Osteoblast (primary cell): ENCODE measurements at regions not wholly inside any gene's neighbourhood (a gene's known extent, or its start where the extent isn't known, plus 50 kb on each side); places are given as distances from the start of the nearest gene placed in this dataset.

ENCODE experiments used
- DNase-seq: peaks from one replicate; pipeline ENCODE4 v3.0.0; 2011; ENCODE audit warnings: low spot score, mixed read lengths; ENCODE audit not compliant: insufficient read length; ENCODE audit errors: missing footprints
- H2AFZ ChIP-seq: 2 replicates; pipeline ENCODE4 v1.6.0; 2011; ENCODE audit warnings: mild to moderate bottlenecking, low read length
- H3K27ac ChIP-seq: 2 replicates; pipeline ENCODE4 v1.5.1; 2011; ENCODE audit warnings: mild to moderate bottlenecking, low read depth, low read length, moderate library complexity
- H3K27me3 ChIP-seq: 2 replicates; pipeline ENCODE4 v1.6.0; 2012; ENCODE audit warnings: mild to moderate bottlenecking, control low read depth, inconsistent platforms, low read length, moderate library complexity; ENCODE audit not compliant: insufficient read depth
- H3K36me3 ChIP-seq: 2 replicates; pipeline ENCODE4 v1.5.1; 2011; ENCODE audit warnings: mild to moderate bottlenecking, low read length, control low read depth, moderate library complexity; ENCODE audit not compliant: insufficient read depth
- H3K4me1 ChIP-seq: 2 replicates; pipeline ENCODE4 v1.5.1; 2011; ENCODE audit warnings: mild to moderate bottlenecking, low read length, control low read depth, moderate library complexity; ENCODE audit not compliant: insufficient read depth
- H3K4me2 ChIP-seq: 2 replicates; pipeline ENCODE4 v1.6.0; 2011; ENCODE audit warnings: mild to moderate bottlenecking, low read length; ENCODE audit not compliant: insufficient read depth
- H3K4me3 ChIP-seq: fragments of 200-600 bp; sonication (generic); 3 replicates; pipeline ENCODE4 v1.5.1; 2012; ENCODE audit warnings: mild to moderate bottlenecking, low read length, inconsistent platforms; ENCODE audit not compliant: insufficient read depth
- H3K79me2 ChIP-seq: 2 replicates; pipeline ENCODE4 v1.6.0; 2012; ENCODE audit warnings: mild to moderate bottlenecking, low read length, control low read depth, inconsistent platforms; ENCODE audit not compliant: insufficient read depth
- H3K9me3 ChIP-seq: 2 replicates; pipeline ENCODE4 v1.5.1; 2011; ENCODE audit warnings: low read depth, low read length, control low read depth
- H4K20me1 ChIP-seq: 2 replicates; pipeline ENCODE4 v1.6.0; 2012; ENCODE audit warnings: mild to moderate bottlenecking, low read length, control low read depth; ENCODE audit not compliant: insufficient read depth
- TF ChIP-seq, protein P1 (sequence below): IDR thresholded peaks from 2 replicates; pipeline ENCODE4 v1.5.1; 2011; ENCODE audit warnings: mild to moderate bottlenecking, low read depth, low read length, moderate library complexity; ENCODE audit errors: extremely low read depth

DNA sequence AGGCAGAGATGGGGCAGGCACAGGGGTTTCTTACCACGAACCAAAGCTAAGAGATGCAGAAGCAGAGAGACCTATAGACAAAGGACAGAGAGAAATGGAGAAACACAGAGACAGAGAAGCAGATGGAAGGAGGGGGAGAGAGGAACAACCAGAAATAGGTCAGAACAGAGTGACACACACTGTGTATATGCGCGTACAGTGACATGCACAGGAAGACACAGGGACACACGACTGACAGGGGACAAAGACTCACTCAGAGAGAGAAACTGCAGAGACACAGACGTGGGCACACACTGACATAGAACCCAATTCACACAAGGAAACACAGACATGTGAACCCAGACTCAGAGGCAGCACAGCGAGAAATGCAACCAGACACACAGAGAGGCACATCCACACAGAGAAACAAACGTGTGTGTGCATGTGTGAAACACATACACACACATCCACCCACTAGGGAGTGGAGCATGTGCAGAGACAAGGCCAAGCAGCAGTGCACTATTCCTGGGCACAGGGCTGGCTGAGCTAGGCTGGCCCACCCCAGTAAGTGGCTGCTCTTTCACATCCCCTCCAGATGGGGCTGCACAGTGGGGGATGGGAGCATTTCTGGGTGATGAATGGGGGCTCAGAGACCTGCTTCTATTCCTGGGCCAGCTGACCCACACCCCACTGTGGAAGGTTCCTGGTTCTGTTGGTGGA lies 123.4 kb upstream of the CSF3R start:
- no peaks in the 10 kb centered on the region for H3K36me3 ChIP-seq
- no peaks in the 10 kb centered on the region for H3K4me1 ChIP-seq
- TF ChIP-seq, protein P1, sequence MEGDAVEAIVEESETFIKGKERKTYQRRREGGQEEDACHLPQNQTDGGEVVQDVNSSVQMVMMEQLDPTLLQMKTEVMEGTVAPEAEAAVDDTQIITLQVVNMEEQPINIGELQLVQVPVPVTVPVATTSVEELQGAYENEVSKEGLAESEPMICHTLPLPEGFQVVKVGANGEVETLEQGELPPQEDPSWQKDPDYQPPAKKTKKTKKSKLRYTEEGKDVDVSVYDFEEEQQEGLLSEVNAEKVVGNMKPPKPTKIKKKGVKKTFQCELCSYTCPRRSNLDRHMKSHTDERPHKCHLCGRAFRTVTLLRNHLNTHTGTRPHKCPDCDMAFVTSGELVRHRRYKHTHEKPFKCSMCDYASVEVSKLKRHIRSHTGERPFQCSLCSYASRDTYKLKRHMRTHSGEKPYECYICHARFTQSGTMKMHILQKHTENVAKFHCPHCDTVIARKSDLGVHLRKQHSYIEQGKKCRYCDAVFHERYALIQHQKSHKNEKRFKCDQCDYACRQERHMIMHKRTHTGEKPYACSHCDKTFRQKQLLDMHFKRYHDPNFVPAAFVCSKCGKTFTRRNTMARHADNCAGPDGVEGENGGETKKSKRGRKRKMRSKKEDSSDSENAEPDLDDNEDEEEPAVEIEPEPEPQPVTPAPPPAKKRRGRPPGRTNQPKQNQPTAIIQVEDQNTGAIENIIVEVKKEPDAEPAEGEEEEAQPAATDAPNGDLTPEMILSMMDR: no peak
- no peaks in the 10 kb centered on the region for H3K27me3 ChIP-seq
- H3K9me3 ChIP-seq: no peaks in the 10 kb centered on the region
- no peak for DNase-seq
- H3K79me2 ChIP-seq: no peaks in the 10 kb centered on the region
- no peak overlapping the region for H3K4me2 ChIP-seq
- no peaks in the 10 kb centered on the region for H4K20me1 ChIP-seq
- H2AFZ ChIP-seq: no peak overlapping the region
- no peak overlapping the region for H3K27ac ChIP-seq
- no peak overlapping the region for H3K4me3 ChIP-seq

DNA sequence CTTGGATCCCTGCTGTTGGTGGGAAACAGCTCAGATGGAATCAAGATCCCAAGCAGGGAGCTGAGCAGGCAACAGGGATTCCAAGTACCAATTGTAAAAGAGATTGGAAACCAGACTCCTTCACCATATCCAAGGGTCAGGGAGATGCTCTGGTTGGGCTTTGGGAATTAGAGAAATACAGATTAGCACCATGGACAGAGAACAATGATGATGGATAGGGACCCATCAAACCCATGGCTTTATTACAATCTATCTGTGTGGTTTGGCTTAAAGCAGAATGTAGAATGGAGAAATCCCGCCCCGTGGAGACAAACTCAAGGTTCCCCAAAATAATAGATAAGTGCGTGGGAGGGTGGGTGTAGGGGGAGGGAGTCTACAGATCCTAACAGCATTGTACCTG lies 120.7 kb upstream of the CSF3R start:
- H3K4me1 ChIP-seq: no peaks in the 10 kb centered on the region
- H4K20me1 ChIP-seq: no peaks in the 10 kb centered on the region
- no peak overlapping the region for H2AFZ ChIP-seq
- no peak overlapping the region for H3K4me3 ChIP-seq
- no peaks in the 10 kb centered on the region for H3K9me3 ChIP-seq
- no peaks in the 10 kb centered on the region for H3K36me3 ChIP-seq
- no peaks in the 10 kb centered on the region for H3K79me2 ChIP-seq
- TF ChIP-seq, protein P1: no peak
- H3K27me3 ChIP-seq: no peaks in the 10 kb centered on the region
- H3K27ac ChIP-seq: no peak overlapping the region
- DNase-seq: no peak
- no peak overlapping the region for H3K4me2 ChIP-seq

DNA sequence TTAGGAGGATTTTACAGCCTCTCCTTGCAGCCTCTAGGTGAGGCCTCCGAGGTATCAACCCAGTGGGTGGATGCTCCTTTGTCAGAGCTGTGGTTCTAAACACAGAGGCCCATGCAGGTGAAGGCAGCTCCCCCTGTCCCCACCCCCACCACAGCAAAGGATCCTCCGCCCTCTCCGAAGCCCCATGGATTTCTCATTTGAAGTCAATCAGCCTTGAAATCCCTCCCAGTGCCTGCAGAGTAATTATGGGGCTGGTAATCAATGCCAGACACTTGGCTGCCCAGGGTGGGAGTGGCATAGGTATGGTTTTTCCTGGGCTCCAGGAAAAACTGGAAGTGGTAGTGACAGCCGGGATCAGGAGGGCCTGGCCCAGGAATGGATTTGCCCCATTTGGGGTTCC lies 119.5 kb upstream of the CSF3R start:
- Histone ChIP-seq H4K20me1 (no peaks in the 10 kb centered on the region), H3K27me3 (no peaks in the 10 kb centered on the region), H3K27ac (no peak overlapping the region), H3K4me1 (no peaks in the 10 kb centered on the region), H3K36me3 (no peaks in the 10 kb centered on the region), H3K9me3 (no peaks in the 10 kb centered on the region), H3K4me3 (no peak overlapping the region), H3K4me2 (no peak overlapping the region), H3K79me2 (no peaks in the 10 kb centered on the region), H2AFZ (no peak overlapping the region)
- DNase-seq: no peak
- TF ChIP-seq, protein P1: no peak

DNA sequence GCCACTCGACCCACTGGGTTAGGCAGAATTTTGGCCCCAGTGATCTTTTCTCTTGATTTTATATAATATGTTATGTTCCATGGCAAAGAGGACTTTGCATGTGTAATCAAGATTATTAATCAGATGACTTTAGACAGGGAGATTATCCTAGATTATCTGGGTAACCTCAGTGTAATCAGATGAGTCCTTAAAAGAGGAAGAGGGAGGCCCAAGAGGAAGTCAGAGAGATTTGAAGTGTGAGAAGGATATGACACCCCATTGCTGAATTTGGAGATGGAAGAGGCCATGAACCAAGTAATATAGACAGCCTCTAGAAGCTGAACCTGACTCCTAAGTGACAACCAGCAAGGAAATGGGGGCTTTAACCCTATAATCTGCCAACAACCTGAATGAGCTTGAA lies 117.1 kb upstream of the CSF3R start:
- H3K4me1 ChIP-seq: no peaks in the 10 kb centered on the region
- H2AFZ ChIP-seq: no peak overlapping the region
- no peak overlapping the region for H3K4me2 ChIP-seq
- no peak overlapping the region for H3K27ac ChIP-seq
- H3K27me3 ChIP-seq: no peaks in the 10 kb centered on the region
- no peaks in the 10 kb centered on the region for H4K20me1 ChIP-seq
- H3K79me2 ChIP-seq: no peaks in the 10 kb centered on the region
- TF ChIP-seq, protein P1: no peak
- no peaks in the 10 kb centered on the region for H3K9me3 ChIP-seq
- H3K36me3 ChIP-seq: no peaks in the 10 kb centered on the region
- no peak for DNase-seq
- H3K4me3 ChIP-seq: no peak overlapping the region
